PC-9 (cell line): ENCODE measurements at regions not wholly inside any gene's neighbourhood (a gene's known extent, or its start where the extent isn't known, plus 50 kb on each side); places are given as distances from the start of the nearest gene placed in this dataset.
A peak's percentile ranks its signal among the peaks of the same experiment; 100 is the strongest.

ENCODE experiments used
- BruUV-seq: library from RNA; stranded (reverse); fragments of 400-500 nt; replicated peaks from 2 replicates; lab custom pipeline; 2021; lab: Mats Ljungman, UMichigan
- CTCF ChIA-PET: fragments of 300-600 bp; sonication (Branson Sonifier 250); formaldehyde crosslinking; loops from one replicate; lab custom pipeline; 2022; ENCODE audit warnings: antibody characterized with exemption; lab: Charles Lee
- POLR2A ChIA-PET: fragments of 300-600 bp; sonication (Branson Sonifier 250); formaldehyde crosslinking; loops from one replicate; lab custom pipeline; 2022; ENCODE audit warnings: antibody characterized with exemption; ENCODE audit not compliant: unreplicated experiment; lab: Charles Lee
- DNase-seq, 2 experiments: peaks; one replicate each; pipeline versions ENCODE4 v3.0.0 to v3.0.0-alpha.2; 2015 to 2022; ENCODE audit warnings: mixed read lengths in 1 of 2
- H2AFZ ChIP-seq: fragments of 200-600 bp; sonication (generic); 2 replicates; pipeline ENCODE4 v1.8.1; 2017; ENCODE audit warnings: antibody characterized with exemption
- H3F3A ChIP-seq: fragments of 200-600 bp; sonication (generic); 2 replicates; pipeline ENCODE4 v1.8.1; 2017; ENCODE audit warnings: antibody characterized with exemption, mild to moderate bottlenecking, low read depth; ENCODE audit not compliant: insufficient read depth
- H3K27ac ChIP-seq: fragments of 200-600 bp; sonication (generic); 2 replicates; pipeline ENCODE4 v1.6.1; 2016; ENCODE audit warnings: mixed run types
- H3K27me3 ChIP-seq: fragments of 200-600 bp; sonication (generic); 2 replicates; pipeline ENCODE4 v1.6.1; 2016; ENCODE audit warnings: low read depth, mixed run types; ENCODE audit not compliant: insufficient read depth
- H3K36me3 ChIP-seq: fragments of 200-600 bp; sonication (generic); 2 replicates; pipeline ENCODE4 v1.6.1; 2016; ENCODE audit warnings: low read depth, mixed run types
- H3K4me1 ChIP-seq: fragments of 200-600 bp; sonication (generic); replicated peaks from 2 replicates; pipeline ENCODE4 v1.6.1; 2016; ENCODE audit warnings: mixed run types; ENCODE audit not compliant: insufficient read depth
- H3K4me2 ChIP-seq: fragments of 200-600 bp; sonication (generic); 2 replicates; pipeline ENCODE4 v1.6.1; 2017; ENCODE audit warnings: mixed run types
- H3K4me3 ChIP-seq: fragments of 200-600 bp; sonication (generic); 2 replicates; pipeline ENCODE4 v1.6.1; 2016; ENCODE audit warnings: mixed run types
- H3K79me2 ChIP-seq: fragments of 200-600 bp; sonication (generic); 2 replicates; pipeline ENCODE4 v1.6.1; 2017; ENCODE audit warnings: low read depth, mixed run types
- H3K9me2 ChIP-seq: fragments of 200-600 bp; sonication (generic); 2 replicates; pipeline ENCODE4 v1.8.1; 2017; ENCODE audit warnings: mild to moderate bottlenecking; ENCODE audit not compliant: insufficient read depth
- H3K9me3 ChIP-seq: fragments of 200-600 bp; sonication (generic); 2 replicates; pipeline ENCODE4 v1.8.1; 2016; ENCODE audit warnings: low read depth; ENCODE audit not compliant: insufficient read depth
- H4K20me1 ChIP-seq: fragments of 200-600 bp; sonication (generic); 2 replicates; pipeline ENCODE4 v1.8.1; 2017; ENCODE audit not compliant: insufficient read depth
- CTCF ChIP-seq: fragments of 200-600 bp; sonication (generic); conservative IDR thresholded peaks from 2 replicates; pipeline ENCODE4 v1.6.1; 2017; ENCODE audit warnings: mixed run types, antibody characterized with exemption, mild to moderate bottlenecking, moderate library complexity
- EZH2 ChIP-seq: fragments of 200-600 bp; sonication (generic); IDR thresholded peaks from 2 replicates; pipeline ENCODE4 v1.8.0; 2017; ENCODE audit warnings: antibody characterized with exemption, low read depth
- intact Hi-C: fragments of 100-400 bp; cut with micrococcal nuclease; formaldehyde crosslinking; loops from one replicate; pipeline ENCODE4 v1.10.0; 2022; ENCODE audit not compliant: unreplicated experiment

GRCh38 chr4:138953961-138954371 is 61.6 kb upstream of the NOCT start:
- H3K4me2 ChIP-seq, result peak overlapping the region; percentile 40
- no TSS peak for BruUV-seq
- no peak for TF ChIP-seq CTCF
- no peak for TF ChIP-seq EZH2
- no peaks in the 10 kb centered on the region for H3K9me3 ChIP-seq
- CTCF ChIA-PET, result no interaction called here
- peak overlapping the region; percentile 58 for H3K27ac ChIP-seq
- no peak overlapping the region; the same call in 1 of the 2 replicates for H2AFZ ChIP-seq
- POLR2A ChIA-PET, result no interaction called here
- H3K9me2 ChIP-seq, result no peaks in the 10 kb centered on the region
- no peak overlapping the region; the same call in 1 of the 2 replicates for H3K4me3 ChIP-seq
- H3K79me2 ChIP-seq, result no peaks in the 10 kb centered on the region
- intact Hi-C loops, result no loop called here
- peaks cover 5% of the 10 kb centered on the region; the same call in 1 of the 2 replicates for H3F3A ChIP-seq
- H3K36me3 ChIP-seq, result no peaks in the 10 kb centered on the region
- no peaks in the 10 kb centered on the region for H4K20me1 ChIP-seq
- no peaks in the 10 kb centered on the region for H3K27me3 ChIP-seq
- DNase-seq, result peak in 1 of 2 experiments; percentile 62
- H3K4me1 ChIP-seq, result peaks cover 39% of the 10 kb centered on the region

GRCh38 chr4:138952411-138952810 is 63.2 kb upstream of the NOCT start:
- H3F3A ChIP-seq, result peaks cover 5% of the 10 kb centered on the region; the same call in 1 of the 2 replicates
- no peak for TF ChIP-seq EZH2
- no peak for TF ChIP-seq CTCF
- BruUV-seq, result no TSS peak
- no peaks in the 10 kb centered on the region for H3K27me3 ChIP-seq
- no peaks in the 10 kb centered on the region for H3K36me3 ChIP-seq
- peak in 1 of 2 experiments; percentile 16 for DNase-seq
- no peak overlapping the region for H3K27ac ChIP-seq
- H4K20me1 ChIP-seq, result no peaks in the 10 kb centered on the region
- no peak overlapping the region for H3K4me2 ChIP-seq
- H2AFZ ChIP-seq, result no peak overlapping the region
- H3K9me2 ChIP-seq, result no peaks in the 10 kb centered on the region
- intact Hi-C loops, result loop anchor here (1.0 kb wide), 1 partner anchor 62 kb away; no protein-coding TSS in a partner anchor
- no peak overlapping the region for H3K4me3 ChIP-seq
- POLR2A ChIA-PET, result interaction anchor here (0.6 kb wide), 1 partner anchor 501 kb away, joined by 6 read pairs; no protein-coding TSS in a partner anchor
- H3K4me1 ChIP-seq, result peaks cover 47% of the 10 kb centered on the region
- H3K9me3 ChIP-seq, result no peaks in the 10 kb centered on the region
- CTCF ChIA-PET, result no interaction called here
- H3K79me2 ChIP-seq, result no peaks in the 10 kb centered on the region

GRCh38 chr4:138951764-138952163 is 63.8 kb upstream of the NOCT start:
- CTCF ChIA-PET, result no interaction called here
- H3K4me1 ChIP-seq, result peaks cover 47% of the 10 kb centered on the region
- H3K36me3 ChIP-seq, result no peaks in the 10 kb centered on the region
- no TSS peak for BruUV-seq
- no peaks in the 10 kb centered on the region for H4K20me1 ChIP-seq
- peaks cover 5% of the 10 kb centered on the region; the same call in 1 of the 2 replicates for H3F3A ChIP-seq
- no peaks in the 10 kb centered on the region for H3K27me3 ChIP-seq
- H3K9me2 ChIP-seq, result no peaks in the 10 kb centered on the region
- POLR2A ChIA-PET, result interaction anchor here (0.6 kb wide), 1 partner anchor 501 kb away, joined by 6 read pairs; no protein-coding TSS in a partner anchor
- no peak overlapping the region for H2AFZ ChIP-seq
- TF ChIP-seq CTCF, result no peak
- no peak for TF ChIP-seq EZH2
- no peak overlapping the region for H3K4me3 ChIP-seq
- intact Hi-C loops, result loop anchor here (1.0 kb wide), 1 partner anchor 63 kb away; no protein-coding TSS in a partner anchor
- no peak overlapping the region for H3K4me2 ChIP-seq
- no peaks in the 10 kb centered on the region for H3K79me2 ChIP-seq
- no peak for DNase-seq
- no peak overlapping the region for H3K27ac ChIP-seq
- H3K9me3 ChIP-seq, result no peaks in the 10 kb centered on the region
